ENCODE measurements at regions not wholly inside any gene's neighbourhood (a gene's known extent, or its start where the extent isn't known, plus 50 kb on each side); places are given as distances from the start of the nearest gene placed in this dataset.
A peak's percentile ranks its signal among the peaks of the same experiment; 100 is the strongest.
"Not testable (repeated sequence)": the region's sequence is repeated elsewhere in the genome, so short reads cannot be mapped to it uniquely, and the experiment has no call there.

DNA sequence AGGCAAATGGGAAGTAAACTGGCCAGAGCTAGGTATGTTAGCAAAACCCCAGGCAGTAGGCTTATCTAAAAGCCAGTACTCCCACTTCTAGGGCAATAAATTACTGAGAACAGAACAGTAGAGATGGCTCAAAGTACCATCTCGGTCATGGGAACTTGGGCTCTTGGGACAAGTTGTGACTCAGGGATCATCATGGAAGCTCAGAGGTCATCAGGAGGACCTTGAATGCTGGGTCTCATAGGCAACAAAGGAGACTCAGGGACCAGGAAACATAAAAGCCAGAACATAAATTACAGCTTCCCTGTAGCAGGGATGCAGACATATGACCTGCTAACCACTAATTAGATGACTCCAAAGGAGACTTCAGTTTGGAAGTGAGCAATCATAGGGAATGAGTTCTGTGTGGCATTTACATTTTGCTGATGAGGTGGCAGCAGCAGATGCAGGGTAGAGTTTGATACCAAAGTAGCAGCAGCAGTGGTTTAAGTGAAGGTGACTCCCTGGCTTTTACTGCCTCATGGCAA lies 97.6 kb upstream of the SCAF11 start:
- DNase-seq (ENCODE audit: low read depth in 1 of 2, low spot score in 1 of 2), result no peak

DNA sequence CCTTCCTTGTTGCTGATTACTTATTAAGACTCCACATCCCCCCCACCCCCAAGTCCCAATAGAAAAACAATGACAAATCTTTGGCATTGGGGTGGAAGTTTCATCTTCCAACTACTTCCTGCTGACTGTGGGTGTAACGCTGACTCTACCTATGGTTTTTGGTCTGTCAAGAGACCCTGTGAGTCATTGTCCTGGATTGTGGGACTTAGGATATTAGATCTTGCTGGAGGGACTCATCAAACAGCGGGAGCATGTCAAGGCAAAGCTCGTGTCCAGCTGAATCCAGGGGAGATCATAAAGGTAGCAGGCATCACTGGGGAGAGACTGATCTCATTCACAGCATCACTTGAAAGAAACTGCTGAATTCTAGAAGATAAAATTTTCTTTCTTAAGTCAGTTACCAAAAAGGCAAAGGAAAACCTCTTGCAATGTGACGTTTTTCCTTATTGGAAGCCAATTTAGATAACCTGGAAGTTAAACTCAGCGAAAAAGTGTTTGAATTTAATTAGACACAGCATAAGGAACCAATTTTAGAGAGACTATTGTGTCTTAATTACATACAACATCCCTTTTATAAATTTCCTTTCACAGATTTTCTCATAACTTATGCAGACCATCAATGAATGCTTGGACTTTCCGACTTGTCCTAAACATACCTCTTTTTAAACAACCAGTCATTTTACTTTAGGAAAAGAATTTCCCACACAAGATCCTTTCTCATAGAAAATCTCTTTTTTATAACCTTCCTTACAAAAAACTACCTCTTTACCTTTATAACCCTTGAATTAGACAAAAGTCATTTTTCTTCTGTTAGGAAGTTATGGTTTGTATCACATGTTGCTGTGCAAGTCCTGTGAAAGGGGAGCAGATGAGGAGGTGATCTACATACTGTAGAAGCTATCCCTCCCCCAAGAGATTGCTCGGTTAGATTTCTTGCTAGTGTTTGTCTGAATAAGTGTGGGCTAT lies 94.6 kb upstream of the SCAF11 start:
- DNase-seq (ENCODE audit: low read depth in 1 of 2, low spot score in 1 of 2), result no peak

DNA sequence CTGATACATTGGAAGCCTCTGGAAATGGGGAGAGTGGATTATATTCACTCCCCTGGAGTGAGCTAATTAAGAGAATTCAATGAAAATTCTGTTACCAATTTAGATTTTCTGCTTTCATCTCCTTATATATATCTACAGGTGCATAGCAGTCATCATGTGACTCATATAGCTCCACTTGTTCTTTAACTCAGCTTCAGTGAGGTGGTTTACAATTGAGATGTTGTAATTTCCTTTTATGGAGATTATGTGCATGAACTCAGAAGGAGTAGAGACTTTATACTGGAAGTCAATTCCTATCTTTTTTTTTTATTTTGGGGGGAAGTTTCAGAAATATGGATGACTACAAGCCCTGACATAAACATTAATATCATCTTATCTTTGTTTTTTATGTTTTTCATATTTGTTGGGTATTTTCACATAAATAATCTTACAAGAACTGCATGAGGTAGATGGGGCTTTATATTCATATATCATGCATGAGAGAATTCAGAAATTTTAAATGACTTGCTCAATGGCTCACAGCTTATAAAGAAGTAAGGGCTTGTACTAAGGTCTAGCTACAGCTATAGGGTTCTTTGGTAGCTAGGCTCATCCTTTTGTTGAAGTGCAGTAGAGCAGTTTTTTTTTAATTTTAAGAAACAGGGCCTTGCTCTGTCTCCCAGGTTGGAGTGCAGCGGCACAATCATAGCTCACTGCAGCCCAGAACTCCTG lies 92.3 kb upstream of the SCAF11 start:
- no peak for DNase-seq (ENCODE audit: low read depth in 1 of 2, low spot score in 1 of 2)

DNA sequence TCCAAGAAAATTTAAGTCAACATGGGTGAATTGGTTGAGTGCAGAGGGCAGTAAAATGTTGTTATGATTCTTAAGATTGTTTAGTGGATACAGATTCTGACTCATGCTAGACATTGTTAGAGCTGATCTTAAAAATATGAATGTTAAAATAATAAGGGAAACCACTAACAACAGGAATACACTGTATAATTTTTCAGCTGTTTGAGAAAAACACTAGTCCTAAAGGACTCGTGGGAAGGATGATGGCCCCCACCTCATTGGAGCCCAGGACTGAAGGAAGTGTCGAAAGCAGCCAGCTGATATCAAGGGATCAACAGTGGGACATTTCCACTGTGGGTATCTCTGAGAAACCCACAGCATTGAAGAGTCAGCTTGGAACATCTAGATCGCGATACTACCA lies 82.9 kb upstream of the SCAF11 start:
- no peak for DNase-seq (ENCODE audit: low read depth in 1 of 2, low spot score in 1 of 2)

GRCh38 chr12:46071769-46072624 lies 81.6 kb upstream of the SCAF11 start:
- peak; percentile 26 to 28 for DNase-seq (ENCODE audit: low read depth in 1 of 2, low spot score in 1 of 2)

GRCh38 chr12:46071335-46071734 lies 81.0 kb upstream of the SCAF11 start:
- DNase-seq (ENCODE audit: low read depth in 1 of 2, low spot score in 1 of 2), result no peak

DNA sequence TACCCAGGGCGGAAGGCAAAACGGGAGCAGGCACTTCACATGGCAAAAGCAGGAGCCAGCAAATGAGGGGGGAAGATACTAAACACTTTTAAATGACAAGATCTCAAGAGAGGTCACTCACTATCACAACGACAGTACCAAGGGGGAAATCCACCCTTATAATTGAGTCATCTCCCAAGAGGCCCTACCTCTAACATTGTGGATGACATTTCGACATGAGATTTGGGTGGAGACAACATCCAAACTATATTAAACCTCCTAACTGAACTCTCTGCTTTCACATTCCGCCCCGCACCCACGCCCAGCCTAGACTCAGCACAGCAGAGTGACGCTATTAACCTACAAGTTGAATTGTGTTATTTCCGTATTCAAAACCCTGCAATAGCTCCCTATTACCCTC lies 76.7 kb upstream of the SCAF11 start:
- DNase-seq (ENCODE audit: low read depth in 1 of 2, low spot score in 1 of 2), result no peak

- DNase-seq (ENCODE audit: low read depth in 1 of 2, low spot score in 1 of 2), result no peak
Measured at GRCh38 chr12:46065412-46066166, 75.2 kb upstream of the SCAF11 start.

GRCh38 chr12:46064548-46064947 lies 74.2 kb upstream of the SCAF11 start:
- DNase-seq (ENCODE audit: low read depth in 1 of 2, low spot score in 1 of 2), result no peak

DNA sequence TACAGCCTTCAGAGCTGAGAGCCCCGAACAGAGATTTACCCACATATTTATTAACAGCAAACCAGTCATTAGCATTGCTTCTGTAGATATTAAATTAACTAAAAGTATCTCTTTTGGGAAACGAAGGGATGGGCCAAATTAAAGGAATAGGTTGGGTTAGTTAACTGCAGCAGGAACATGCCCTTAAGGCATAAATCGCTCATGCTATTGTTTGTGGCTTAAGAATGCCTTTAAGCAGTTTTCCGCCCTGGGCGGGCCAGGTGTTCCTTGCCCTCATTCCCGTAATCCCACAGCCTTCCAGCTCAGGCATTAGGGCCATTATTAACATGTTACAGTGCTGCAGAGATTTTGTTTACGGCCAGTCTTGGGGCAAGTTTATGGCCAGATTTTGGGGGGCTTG lies 68.3 kb upstream of the SCAF11 start:
- DNase-seq (ENCODE audit: low read depth in 1 of 2, low spot score in 1 of 2), result not testable (repeated sequence)

- no peak for DNase-seq (ENCODE audit: low read depth in 1 of 2, low spot score in 1 of 2)
Measured at GRCh38 chr12:46050805-46051204, 60.4 kb upstream of the SCAF11 start.

DNA sequence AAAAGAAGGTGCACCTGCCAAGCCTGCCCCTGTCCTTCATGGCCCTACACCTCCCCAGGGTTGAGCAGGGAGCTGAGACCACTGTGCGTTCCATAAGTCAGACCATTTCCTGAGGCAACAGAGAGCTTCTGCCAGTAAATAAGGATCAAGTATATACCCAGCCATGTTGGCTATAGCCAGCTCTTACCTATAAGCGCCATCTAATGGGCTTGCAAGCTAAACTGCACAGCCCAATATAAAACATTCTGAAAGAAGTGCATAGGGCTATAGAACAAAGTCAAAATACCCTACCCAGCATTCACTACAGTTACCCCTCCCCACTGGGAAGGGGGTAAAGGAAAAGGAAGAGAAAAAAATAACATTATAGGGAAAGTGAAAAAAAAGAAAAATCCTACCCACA lies 59.3 kb upstream of the SCAF11 start:
- no peak for DNase-seq (ENCODE audit: low read depth in 1 of 2, low spot score in 1 of 2)

DNA sequence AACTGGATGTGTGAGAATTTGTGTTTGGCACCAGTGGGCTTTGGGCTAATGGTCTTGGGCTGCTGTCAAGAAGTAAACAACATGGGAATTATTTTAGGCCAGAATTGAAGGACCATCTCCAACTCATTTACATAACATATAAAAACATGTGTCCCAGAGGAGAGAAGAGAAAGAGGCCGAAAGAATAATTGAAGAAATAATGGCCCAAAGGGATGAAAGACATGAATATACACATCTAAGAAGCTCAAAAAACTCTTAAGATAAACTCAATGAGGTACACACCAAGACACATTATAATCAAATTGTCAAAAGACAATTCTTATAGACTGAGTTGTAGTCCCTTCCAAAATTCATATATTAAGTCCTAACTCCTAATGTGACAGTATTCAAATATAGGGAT lies 56.1 kb upstream of the SCAF11 start:
- no peak for DNase-seq (ENCODE audit: low read depth in 1 of 2, low spot score in 1 of 2)

DNA sequence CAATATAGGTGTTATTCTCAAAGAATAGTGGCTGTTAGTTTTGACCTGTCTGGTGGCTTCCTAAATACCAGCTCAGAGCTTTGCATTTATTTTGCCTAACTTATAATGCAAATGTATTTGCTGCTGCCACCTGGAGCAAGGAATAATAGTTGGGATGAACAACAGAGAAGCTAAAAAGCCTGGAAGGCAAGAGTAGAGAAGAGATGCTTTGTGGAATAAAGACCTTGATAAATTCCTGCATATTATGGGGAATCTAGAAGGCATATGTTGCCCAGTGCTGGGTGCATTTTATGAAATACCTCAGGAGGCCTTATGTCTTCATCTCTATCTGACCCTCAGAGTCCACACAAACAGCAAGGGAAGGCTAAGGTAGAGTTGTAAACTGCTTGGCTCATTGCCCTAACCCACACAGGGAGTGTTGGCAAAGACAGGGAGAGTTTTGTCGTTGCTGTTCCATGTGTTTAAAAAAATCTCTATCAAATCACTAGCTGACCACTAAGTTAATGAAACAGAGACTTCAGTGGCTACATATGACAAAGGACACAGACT lies 53.7 kb upstream of the SCAF11 start:
- no peak for DNase-seq (ENCODE audit: low read depth in 1 of 2, low spot score in 1 of 2)

All from activated T-helper 1 cell treated with anti-CD3 and anti-CD28 coated beads, Interleukin-2, amount 50 U/mL, for 16 hours (primary cell).